ENCODE measurements at regions not wholly inside any gene's neighbourhood (a gene's known extent, or its start where the extent isn't known, plus 50 kb on each side); places are given as distances from the start of the nearest gene placed in this dataset.
"Not testable (repeated sequence)": the region's sequence is repeated elsewhere in the genome, so short reads cannot be mapped to it uniquely, and the experiment has no call there.

GRCh38 chr6:166798652-166799051 is 157.7 kb downstream of the RNASET2 start:
- no peak for DNase-seq (ENCODE audit: low read depth)
- TF ChIP-seq CTCF (conservative IDR thresholded peaks at IDR 0.05; ENCODE audit: low read depth, low read length) = no peak
- H3K4me3 ChIP-seq (ENCODE audit: low read depth, low read length) = no peak overlapping the region

GRCh38 chr6:166796610-166797009 is 159.7 kb downstream of the RNASET2 start:
- no peak for DNase-seq (ENCODE audit: low read depth)
- no peak overlapping the region for H3K4me3 ChIP-seq (ENCODE audit: low read depth, low read length)
- no peak for TF ChIP-seq CTCF (conservative IDR thresholded peaks at IDR 0.05; ENCODE audit: low read depth, low read length)

GRCh38 chr6:166795879-166796278 is 160.5 kb downstream of the RNASET2 start:
- no peak for DNase-seq (ENCODE audit: low read depth)
- H3K4me3 ChIP-seq (ENCODE audit: low read depth, low read length) = no peak overlapping the region
- TF ChIP-seq CTCF (conservative IDR thresholded peaks at IDR 0.05; ENCODE audit: low read depth, low read length) = no peak

GRCh38 chr6:166790808-166791207 is 163.8 kb upstream of the RPS6KA2 start:
- H3K4me3 ChIP-seq (ENCODE audit: low read depth, low read length); DNase-seq (ENCODE audit: low read depth): not testable (repeated sequence)

GRCh38 chr6:166788846-166789529 is 161.9 kb upstream of the RPS6KA2 start:
- DNase-seq (ENCODE audit: low read depth); H3K4me3 ChIP-seq (ENCODE audit: low read depth, low read length): not testable (repeated sequence)

GRCh38 chr6:166786704-166787293 is 159.7 kb upstream of the RPS6KA2 start:
- TF ChIP-seq CTCF (conservative IDR thresholded peaks at IDR 0.05; ENCODE audit: low read depth, low read length) = peak; percentile 79
- H3K4me3 ChIP-seq (ENCODE audit: low read depth, low read length) = no peak overlapping the region
- no peak for DNase-seq (ENCODE audit: low read depth)

GRCh38 chr6:166785131-166785530 is 158.1 kb upstream of the RPS6KA2 start:
- no peak for TF ChIP-seq CTCF (conservative IDR thresholded peaks at IDR 0.05; ENCODE audit: low read depth, low read length)
- H3K4me3 ChIP-seq (ENCODE audit: low read depth, low read length) = no peak overlapping the region
- DNase-seq (ENCODE audit: low read depth) = no peak

GRCh38 chr6:166784691-166785090 is 157.6 kb upstream of the RPS6KA2 start:
- no peak for DNase-seq (ENCODE audit: low read depth)
- no peak for TF ChIP-seq CTCF (conservative IDR thresholded peaks at IDR 0.05; ENCODE audit: low read depth, low read length)

More at GRCh38 chr6:166784691-166785090, 157.6 kb upstream of the RPS6KA2 start:
- no peak overlapping the region for H3K4me3 ChIP-seq (ENCODE audit: low read depth, low read length)
